Loucy (cell line): ENCODE measurements at regions not wholly inside any gene's neighbourhood (a gene's known extent, or its start where the extent isn't known, plus 50 kb on each side); places are given as distances from the start of the nearest gene placed in this dataset.

Experiments used
- H2AFZ ChIP-seq: fragments of 200-600 bp; sonication (generic); 2 replicates; pipeline ENCODE4 v1.6.0; 2016; ENCODE audit warnings: antibody characterized with exemption, mild to moderate bottlenecking, low read length, moderate library complexity
- H3F3A ChIP-seq: fragments of 200-600 bp; 2 replicates; pipeline ENCODE4 v1.6.0; 2016; ENCODE audit warnings: antibody characterized with exemption, low read depth, mild to moderate bottlenecking
- H3K27me3 ChIP-seq: fragments of 200-600 bp; sonication (generic); 2 replicates; pipeline ENCODE4 v1.6.1; 2014; ENCODE audit warnings: low read length, mild to moderate bottlenecking; ENCODE audit not compliant: insufficient read depth, poor library complexity, severe bottlenecking
- H3K36me3 ChIP-seq: fragments of 200-600 bp; sonication (generic); 2 replicates; pipeline ENCODE4 v1.6.1; 2016; ENCODE audit warnings: low read length; ENCODE audit not compliant: insufficient read depth
- H3K4me1 ChIP-seq: fragments of 200-600 bp; sonication (generic); 2 replicates; pipeline ENCODE4 v1.5.1; 2014; ENCODE audit warnings: low read length, mild to moderate bottlenecking; ENCODE audit not compliant: insufficient read depth, poor library complexity, severe bottlenecking
- H3K4me2 ChIP-seq: fragments of 200-600 bp; sonication (generic); 2 replicates; pipeline ENCODE4 v1.6.0; 2014; ENCODE audit warnings: antibody characterized with exemption, low read length, low read depth, mild to moderate bottlenecking; ENCODE audit not compliant: poor library complexity, severe bottlenecking
- H3K4me3 ChIP-seq: fragments of 200-600 bp; sonication (generic); 2 replicates; pipeline ENCODE4 v1.5.1; 2014; ENCODE audit warnings: low read length, mild to moderate bottlenecking, mixed read lengths; ENCODE audit not compliant: poor library complexity, severe bottlenecking
- H3K79me2 ChIP-seq: fragments of 200-600 bp; sonication (generic); 2 replicates; pipeline ENCODE4 v1.6.1; 2014; ENCODE audit warnings: low read length; ENCODE audit not compliant: insufficient read depth
- H3K9ac ChIP-seq: fragments of 200-600 bp; sonication (generic); 2 replicates; pipeline ENCODE4 v1.6.0; 2014; ENCODE audit warnings: mild to moderate bottlenecking, low read depth, low read length, moderate library complexity; ENCODE audit not compliant: poor library complexity, severe bottlenecking
- H3K9me2 ChIP-seq: fragments of 200-600 bp; sonication (generic); replicated peaks from 2 replicates; pipeline ENCODE4 v1.6.1; 2016; ENCODE audit warnings: low read depth, low read length, mixed read lengths
- H3K9me3 ChIP-seq: fragments of 200-600 bp; sonication (generic); 2 replicates; pipeline ENCODE4 v1.6.1; 2014; ENCODE audit warnings: mild to moderate bottlenecking, antibody characterized with exemption, low read length, low read depth; ENCODE audit not compliant: insufficient read depth
- H4K20me1 ChIP-seq: fragments of 200-600 bp; sonication (generic); 2 replicates; pipeline ENCODE4 v1.6.0; 2014; ENCODE audit warnings: antibody characterized with exemption, low read length, mild to moderate bottlenecking; ENCODE audit not compliant: insufficient read depth, poor library complexity, severe bottlenecking
- EZH2phosphoT487 ChIP-seq: fragments of 200-600 bp; IDR thresholded peaks from 2 replicates; pipeline ENCODE4 v1.6.1; 2018; ENCODE audit warnings: antibody characterized with exemption, mild to moderate bottlenecking, moderate library complexity, borderline replicate concordance
- TF ChIP-seq, protein P1 (sequence below): fragments of 200-600 bp; sonication (generic); conservative IDR thresholded peaks from 2 replicates; pipeline ENCODE4 v1.5.1; 2014; ENCODE audit warnings: mild to moderate bottlenecking, antibody characterized with exemption, low read length

DNA sequence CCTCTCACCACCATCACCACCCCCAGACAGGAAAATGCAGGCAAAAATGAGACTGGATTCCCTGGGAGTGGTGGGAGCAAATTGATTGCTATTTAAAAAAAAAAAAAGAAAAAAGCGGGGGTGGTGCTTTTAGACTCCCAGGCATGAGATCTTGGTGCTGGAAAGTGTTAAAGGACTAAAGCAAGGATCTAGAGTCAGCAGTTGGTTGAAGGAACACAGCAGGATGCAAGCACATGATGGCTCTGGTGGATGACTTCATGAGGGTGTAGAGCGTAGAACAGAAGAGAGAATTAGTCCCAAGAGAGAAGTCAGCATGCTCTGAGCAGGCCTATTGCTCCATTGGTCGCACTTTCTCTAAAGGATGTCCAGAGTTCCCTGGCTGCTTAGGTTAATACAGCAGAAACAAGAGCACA lies 183.8 kb upstream of the HMGA2 start:
- no peaks in the 10 kb centered on the region for H3K4me1 ChIP-seq

GRCh38 chr12:65642061-65642661 lies 182.1 kb upstream of the HMGA2 start:
- no peaks in the 10 kb centered on the region for H3K79me2 ChIP-seq
- H2AFZ ChIP-seq = no peak overlapping the region
- H3K4me3 ChIP-seq = no peak overlapping the region
- TF ChIP-seq, protein P1, sequence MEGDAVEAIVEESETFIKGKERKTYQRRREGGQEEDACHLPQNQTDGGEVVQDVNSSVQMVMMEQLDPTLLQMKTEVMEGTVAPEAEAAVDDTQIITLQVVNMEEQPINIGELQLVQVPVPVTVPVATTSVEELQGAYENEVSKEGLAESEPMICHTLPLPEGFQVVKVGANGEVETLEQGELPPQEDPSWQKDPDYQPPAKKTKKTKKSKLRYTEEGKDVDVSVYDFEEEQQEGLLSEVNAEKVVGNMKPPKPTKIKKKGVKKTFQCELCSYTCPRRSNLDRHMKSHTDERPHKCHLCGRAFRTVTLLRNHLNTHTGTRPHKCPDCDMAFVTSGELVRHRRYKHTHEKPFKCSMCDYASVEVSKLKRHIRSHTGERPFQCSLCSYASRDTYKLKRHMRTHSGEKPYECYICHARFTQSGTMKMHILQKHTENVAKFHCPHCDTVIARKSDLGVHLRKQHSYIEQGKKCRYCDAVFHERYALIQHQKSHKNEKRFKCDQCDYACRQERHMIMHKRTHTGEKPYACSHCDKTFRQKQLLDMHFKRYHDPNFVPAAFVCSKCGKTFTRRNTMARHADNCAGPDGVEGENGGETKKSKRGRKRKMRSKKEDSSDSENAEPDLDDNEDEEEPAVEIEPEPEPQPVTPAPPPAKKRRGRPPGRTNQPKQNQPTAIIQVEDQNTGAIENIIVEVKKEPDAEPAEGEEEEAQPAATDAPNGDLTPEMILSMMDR = no peak
- TF ChIP-seq EZH2phosphoT487 = no peak
- H3K9ac ChIP-seq = no peak overlapping the region
- no peaks in the 10 kb centered on the region for H3K36me3 ChIP-seq
- no peaks in the 10 kb centered on the region for H3K4me1 ChIP-seq
- no peaks in the 10 kb centered on the region for H3F3A ChIP-seq
- H3K9me2 ChIP-seq = no peaks in the 10 kb centered on the region
- H4K20me1 ChIP-seq = no peaks in the 10 kb centered on the region
- H3K9me3 ChIP-seq = no peaks in the 10 kb centered on the region
- no peak overlapping the region for H3K4me2 ChIP-seq
- no peaks in the 10 kb centered on the region for H3K27me3 ChIP-seq

More for the DNA sequence above, 183.8 kb upstream of the HMGA2 start:
- Histone ChIP-seq H3K4me2 (no peak overlapping the region), H3F3A (no peaks in the 10 kb centered on the region), H3K36me3 (no peaks in the 10 kb centered on the region), H4K20me1 (no peaks in the 10 kb centered on the region), H3K9me2 (no peaks in the 10 kb centered on the region), H3K9ac (no peak overlapping the region), H3K4me3 (no peak overlapping the region), H3K27me3 (no peaks in the 10 kb centered on the region), H3K79me2 (no peaks in the 10 kb centered on the region), H2AFZ (no peak overlapping the region), H3K9me3 (no peaks in the 10 kb centered on the region)
- TF ChIP-seq EZH2phosphoT487 = no peak
- TF ChIP-seq, protein P1 = no peak

- TF ChIP-seq EZH2phosphoT487 = no peak
- TF ChIP-seq, protein P1 = no peak
- H3K27me3 ChIP-seq = no peaks in the 10 kb centered on the region
- H3K9me2 ChIP-seq = no peaks in the 10 kb centered on the region
- no peak overlapping the region for H3K4me3 ChIP-seq
- H3K4me2 ChIP-seq = no peak overlapping the region
- H3K9me3 ChIP-seq = no peaks in the 10 kb centered on the region
- H3K4me1 ChIP-seq = no peaks in the 10 kb centered on the region
- H3K79me2 ChIP-seq = no peaks in the 10 kb centered on the region
- H3K9ac ChIP-seq = no peak overlapping the region
- no peaks in the 10 kb centered on the region for H4K20me1 ChIP-seq
- no peaks in the 10 kb centered on the region for H3K36me3 ChIP-seq
- H2AFZ ChIP-seq = no peak overlapping the region
- H3F3A ChIP-seq = no peaks in the 10 kb centered on the region
These were observed 181.1 kb upstream of the HMGA2 start for GRCh38 chr12:65643171-65643570.
